ENCODE measurements at regions not wholly inside any gene's neighbourhood (a gene's known extent, or its start where the extent isn't known, plus 50 kb on each side); places are given as distances from the start of the nearest gene placed in this dataset.

DNA sequence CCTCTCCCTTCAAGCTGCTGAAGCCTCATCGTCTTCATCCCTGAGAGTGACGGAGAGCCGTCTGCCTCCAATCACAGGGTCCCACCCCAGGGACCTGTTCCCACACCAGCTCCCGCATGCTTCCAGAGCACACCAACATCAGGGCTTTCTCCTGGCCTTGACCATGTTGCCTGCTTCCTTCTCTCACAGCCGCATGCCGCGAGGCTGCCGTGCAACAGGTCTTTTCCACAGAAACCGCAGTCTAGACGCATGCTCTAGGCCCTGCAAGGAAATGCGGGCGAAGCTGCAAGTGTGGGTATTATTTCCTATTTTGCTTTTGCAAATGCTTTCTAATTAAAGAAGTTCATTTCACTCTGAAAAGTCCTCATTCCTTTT lies 277.8 kb downstream of the EIPR1 start:
- TF ChIP-seq POLR2A (IDR thresholded peaks at IDR 0.05) = no peak
- TF ChIP-seq, protein P1, sequence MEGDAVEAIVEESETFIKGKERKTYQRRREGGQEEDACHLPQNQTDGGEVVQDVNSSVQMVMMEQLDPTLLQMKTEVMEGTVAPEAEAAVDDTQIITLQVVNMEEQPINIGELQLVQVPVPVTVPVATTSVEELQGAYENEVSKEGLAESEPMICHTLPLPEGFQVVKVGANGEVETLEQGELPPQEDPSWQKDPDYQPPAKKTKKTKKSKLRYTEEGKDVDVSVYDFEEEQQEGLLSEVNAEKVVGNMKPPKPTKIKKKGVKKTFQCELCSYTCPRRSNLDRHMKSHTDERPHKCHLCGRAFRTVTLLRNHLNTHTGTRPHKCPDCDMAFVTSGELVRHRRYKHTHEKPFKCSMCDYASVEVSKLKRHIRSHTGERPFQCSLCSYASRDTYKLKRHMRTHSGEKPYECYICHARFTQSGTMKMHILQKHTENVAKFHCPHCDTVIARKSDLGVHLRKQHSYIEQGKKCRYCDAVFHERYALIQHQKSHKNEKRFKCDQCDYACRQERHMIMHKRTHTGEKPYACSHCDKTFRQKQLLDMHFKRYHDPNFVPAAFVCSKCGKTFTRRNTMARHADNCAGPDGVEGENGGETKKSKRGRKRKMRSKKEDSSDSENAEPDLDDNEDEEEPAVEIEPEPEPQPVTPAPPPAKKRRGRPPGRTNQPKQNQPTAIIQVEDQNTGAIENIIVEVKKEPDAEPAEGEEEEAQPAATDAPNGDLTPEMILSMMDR (IDR thresholded peaks at IDR 0.05) = no peak
